Activated naive CD8-positive, alpha-beta T cell treated with anti-CD3 and anti-CD28 coated beads, Interleukin-2, amount 10 ng/mL, durations not matched to agents 7 days and 5 days (primary cell): ENCODE measurements at regions not wholly inside any gene's neighbourhood (a gene's known extent, or its start where the extent isn't known, plus 50 kb on each side); places are given as distances from the start of the nearest gene placed in this dataset.

ENCODE experiments used
- ATAC-seq: fragments of 150-1000 bp; cut with Tn5 transposase; one replicate; pipeline ENCODE4 v1.10.0; 2021; ENCODE audit warnings: low read depth, moderate library complexity
- POLR2A ChIA-PET: fragments of 350-600 bp; sonication (Branson Sonifier 250); formaldehyde crosslinking; loops from one replicate; lab custom pipeline; 2021; ENCODE audit warnings: antibody characterized with exemption; lab: Charles Lee
- DNase-seq: peaks from one replicate; pipeline ENCODE4 v3.0.0; 2021
- H3K27ac Mint-ChIP-seq: one replicate; pipeline ENCODE4 v1.8.0; 2022; ENCODE audit warnings: mild to moderate bottlenecking, mixed read lengths
- H3K27me3 Mint-ChIP-seq: one replicate; pipeline ENCODE4 v1.8.0; 2022; ENCODE audit warnings: mild to moderate bottlenecking, moderate library complexity, mixed read lengths
- H3K36me3 Mint-ChIP-seq: one replicate; pipeline ENCODE4 v1.8.0; 2021; ENCODE audit warnings: mild to moderate bottlenecking, mixed read lengths
- H3K4me1 Mint-ChIP-seq: one replicate; pipeline ENCODE4 v1.8.0; 2021; ENCODE audit warnings: mixed read lengths
- H3K4me3 Mint-ChIP-seq: one replicate; pipeline ENCODE4 v1.8.0; 2022; ENCODE audit warnings: mild to moderate bottlenecking, moderate library complexity, mixed read lengths
- H3K9me3 Mint-ChIP-seq: one replicate; pipeline ENCODE4 v1.8.0; 2021; ENCODE audit warnings: mixed read lengths

- H3K36me3 Mint-ChIP-seq, result no peaks in the 10 kb centered on the region
- no peaks in the 10 kb centered on the region for H3K9me3 Mint-ChIP-seq
- POLR2A ChIA-PET, result no interaction called here
- H3K27ac Mint-ChIP-seq, result no peak overlapping the region
- H3K27me3 Mint-ChIP-seq, result no peaks in the 10 kb centered on the region
- no peaks in the 10 kb centered on the region for H3K4me1 Mint-ChIP-seq
- H3K4me3 Mint-ChIP-seq, result no peak overlapping the region
- no peak for DNase-seq
- ATAC-seq, result no peak
These were observed 361.4 kb upstream of the NPSR1 start for GRCh38 chr7:34296663-34297062.

- Mint-ChIP-seq H3K27ac (no peak overlapping the region), H3K4me3 (no peak overlapping the region), H3K27me3 (no peaks in the 10 kb centered on the region), H3K36me3 (no peaks in the 10 kb centered on the region), H3K4me1 (no peaks in the 10 kb centered on the region), H3K9me3 (no peaks in the 10 kb centered on the region)
- ATAC-seq (no peak), DNase-seq (no peak)
- POLR2A ChIA-PET, result no interaction called here
These were observed 359.5 kb upstream of the NPSR1 start for GRCh38 chr7:34298492-34299013.

GRCh38 chr7:34299066-34299465, 359.0 kb upstream of the NPSR1 start:
- ATAC-seq (no peak), DNase-seq (no peak)
- no peak overlapping the region for H3K4me3 Mint-ChIP-seq
- POLR2A ChIA-PET, result no interaction called here
- H3K36me3 Mint-ChIP-seq, result no peaks in the 10 kb centered on the region
- no peaks in the 10 kb centered on the region for H3K4me1 Mint-ChIP-seq
- H3K27ac Mint-ChIP-seq, result no peak overlapping the region
- H3K9me3 Mint-ChIP-seq, result no peaks in the 10 kb centered on the region
- H3K27me3 Mint-ChIP-seq, result no peaks in the 10 kb centered on the region

GRCh38 chr7:34307540-34307939, 350.5 kb upstream of the NPSR1 start:
- POLR2A ChIA-PET, result no interaction called here
- Mint-ChIP-seq H3K4me1 (no peaks in the 10 kb centered on the region), H3K27ac (no peak overlapping the region), H3K36me3 (no peaks in the 10 kb centered on the region), H3K9me3 (peaks cover 3% of the 10 kb centered on the region), H3K27me3 (no peaks in the 10 kb centered on the region), H3K4me3 (no peak overlapping the region)
- ATAC-seq, result no peak
- DNase-seq, result no peak

GRCh38 chr7:34308595-34308994, 349.4 kb upstream of the NPSR1 start:
- Mint-ChIP-seq H3K4me1 (no peaks in the 10 kb centered on the region), H3K4me3 (no peak overlapping the region), H3K27ac (no peak overlapping the region), H3K27me3 (no peaks in the 10 kb centered on the region), H3K9me3 (peaks cover 7% of the 10 kb centered on the region), H3K36me3 (no peaks in the 10 kb centered on the region)
- POLR2A ChIA-PET, result no interaction called here
- ATAC-seq (no peak), DNase-seq (no peak)

- no peak for ATAC-seq
- Mint-ChIP-seq H3K4me1 (no peaks in the 10 kb centered on the region), H3K4me3 (no peak overlapping the region), H3K36me3 (no peaks in the 10 kb centered on the region), H3K27me3 (no peaks in the 10 kb centered on the region), H3K27ac (no peak overlapping the region), H3K9me3 (peaks cover 7% of the 10 kb centered on the region)
- POLR2A ChIA-PET, result no interaction called here
- DNase-seq, result no peak
These were observed 348.9 kb upstream of the NPSR1 start for GRCh38 chr7:34309116-34309515.

GRCh38 chr7:34309584-34309983, 348.4 kb upstream of the NPSR1 start:
- POLR2A ChIA-PET, result no interaction called here
- no peak for DNase-seq
- Mint-ChIP-seq H3K9me3 (peaks cover 7% of the 10 kb centered on the region), H3K27me3 (no peaks in the 10 kb centered on the region), H3K27ac (no peak overlapping the region), H3K36me3 (no peaks in the 10 kb centered on the region), H3K4me3 (no peak overlapping the region), H3K4me1 (no peaks in the 10 kb centered on the region)
- no peak for ATAC-seq

- POLR2A ChIA-PET, result no interaction called here
- Mint-ChIP-seq H3K27ac (no peak overlapping the region), H3K9me3 (peaks cover 9% of the 10 kb centered on the region), H3K27me3 (no peaks in the 10 kb centered on the region), H3K36me3 (no peaks in the 10 kb centered on the region), H3K4me3 (no peak overlapping the region), H3K4me1 (no peaks in the 10 kb centered on the region)
- no peak for DNase-seq
- no peak for ATAC-seq
These were observed 346.4 kb upstream of the NPSR1 start for GRCh38 chr7:34311591-34311990.

- Mint-ChIP-seq H3K27me3 (no peaks in the 10 kb centered on the region), H3K36me3 (no peaks in the 10 kb centered on the region), H3K4me3 (no peak overlapping the region), H3K9me3 (peaks cover 9% of the 10 kb centered on the region), H3K4me1 (no peaks in the 10 kb centered on the region), H3K27ac (no peak overlapping the region)
- DNase-seq, result no peak
- POLR2A ChIA-PET, result no interaction called here
- ATAC-seq, result no peak
These were observed 345.4 kb upstream of the NPSR1 start for GRCh38 chr7:34312624-34313023.

- Mint-ChIP-seq H3K4me1 (no peaks in the 10 kb centered on the region), H3K27me3 (no peaks in the 10 kb centered on the region), H3K4me3 (no peak overlapping the region), H3K27ac (no peak overlapping the region), H3K9me3 (peaks cover 9% of the 10 kb centered on the region), H3K36me3 (no peaks in the 10 kb centered on the region)
- DNase-seq (no peak), ATAC-seq (no peak)
- POLR2A ChIA-PET, result no interaction called here
These were observed 344.7 kb upstream of the NPSR1 start for GRCh38 chr7:34313289-34313688.

- ATAC-seq (no peak), DNase-seq (no peak)
- H3K27me3 Mint-ChIP-seq, result no peaks in the 10 kb centered on the region
- H3K4me3 Mint-ChIP-seq, result no peak overlapping the region
- H3K4me1 Mint-ChIP-seq, result no peaks in the 10 kb centered on the region
- peaks cover 8% of the 10 kb centered on the region for H3K9me3 Mint-ChIP-seq
- POLR2A ChIA-PET, result no interaction called here
- H3K36me3 Mint-ChIP-seq, result no peaks in the 10 kb centered on the region
- H3K27ac Mint-ChIP-seq, result no peak overlapping the region
These were observed 343.0 kb upstream of the NPSR1 start for GRCh38 chr7:34315032-34315431.

GRCh38 chr7:34317039-34317438, 341.0 kb upstream of the NPSR1 start:
- Mint-ChIP-seq H3K4me3 (no peak overlapping the region), H3K4me1 (no peaks in the 10 kb centered on the region), H3K27me3 (peaks cover 2% of the 10 kb centered on the region), H3K36me3 (no peaks in the 10 kb centered on the region), H3K9me3 (peaks cover 8% of the 10 kb centered on the region), H3K27ac (no peak overlapping the region)
- ATAC-seq (no peak), DNase-seq (no peak)
- POLR2A ChIA-PET, result no interaction called here

GRCh38 chr7:34320412-34320811, 337.6 kb upstream of the NPSR1 start:
- POLR2A ChIA-PET, result no interaction called here
- H3K4me3 Mint-ChIP-seq, result no peak overlapping the region

GRCh38 chr7:34320926-34321661, 336.9 kb upstream of the NPSR1 start:
- H3K27me3 Mint-ChIP-seq, result peaks cover 2% of the 10 kb centered on the region
- H3K36me3 Mint-ChIP-seq, result no peaks in the 10 kb centered on the region
- no peaks in the 10 kb centered on the region for H3K4me1 Mint-ChIP-seq
- no peaks in the 10 kb centered on the region for H3K9me3 Mint-ChIP-seq
- DNase-seq (peak; percentile 26), ATAC-seq (peak; percentile 78)
- POLR2A ChIA-PET, result no interaction called here
- no peak overlapping the region for H3K27ac Mint-ChIP-seq
- H3K4me3 Mint-ChIP-seq, result no peak overlapping the region

More at GRCh38 chr7:34320412-34320811, 337.6 kb upstream of the NPSR1 start:
- H3K27me3 Mint-ChIP-seq, result peaks cover 2% of the 10 kb centered on the region
- DNase-seq (no peak), ATAC-seq (no peak)
- H3K36me3 Mint-ChIP-seq, result no peaks in the 10 kb centered on the region
- H3K9me3 Mint-ChIP-seq, result no peaks in the 10 kb centered on the region
- no peak overlapping the region for H3K27ac Mint-ChIP-seq
- no peaks in the 10 kb centered on the region for H3K4me1 Mint-ChIP-seq
